LHCN-M2 (cell line): ENCODE measurements at regions not wholly inside any gene's neighbourhood (a gene's known extent, or its start where the extent isn't known, plus 50 kb on each side); places are given as distances from the start of the nearest gene placed in this dataset.

Experiments used
- DNase-seq: peaks from one replicate; pipeline ENCODE4 v3.0.0-alpha.2; 2012; ENCODE audit warnings: low read depth

GRCh38 chr15:47609693-47610092 lies 107.6 kb upstream of the SEMA6D start:
- DNase-seq, result no peak

DNA sequence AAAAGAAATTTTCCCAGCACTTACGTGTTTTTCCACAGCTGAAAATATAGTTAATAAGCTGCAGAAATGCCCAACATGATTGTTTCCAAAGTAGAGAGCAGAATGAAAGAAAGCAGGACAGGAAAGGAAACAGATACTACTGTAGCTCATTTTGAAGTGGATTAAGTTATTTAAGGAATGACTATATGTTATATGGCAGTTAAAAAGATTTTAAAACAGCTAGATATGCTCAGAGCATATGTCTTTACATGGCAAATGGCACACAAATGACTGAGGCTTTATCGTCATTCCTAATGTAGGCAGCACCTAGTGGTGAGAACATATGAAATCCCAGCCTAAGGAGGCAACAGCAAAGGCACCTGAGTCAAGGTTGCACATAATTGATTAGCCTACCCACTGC lies 106.6 kb upstream of the SEMA6D start:
- no peak for DNase-seq

GRCh38 chr15:47614360-47615011 lies 102.8 kb upstream of the SEMA6D start:
- no peak for DNase-seq

GRCh38 chr15:47616876-47617275 lies 100.4 kb upstream of the SEMA6D start:
- DNase-seq, result no peak

DNA sequence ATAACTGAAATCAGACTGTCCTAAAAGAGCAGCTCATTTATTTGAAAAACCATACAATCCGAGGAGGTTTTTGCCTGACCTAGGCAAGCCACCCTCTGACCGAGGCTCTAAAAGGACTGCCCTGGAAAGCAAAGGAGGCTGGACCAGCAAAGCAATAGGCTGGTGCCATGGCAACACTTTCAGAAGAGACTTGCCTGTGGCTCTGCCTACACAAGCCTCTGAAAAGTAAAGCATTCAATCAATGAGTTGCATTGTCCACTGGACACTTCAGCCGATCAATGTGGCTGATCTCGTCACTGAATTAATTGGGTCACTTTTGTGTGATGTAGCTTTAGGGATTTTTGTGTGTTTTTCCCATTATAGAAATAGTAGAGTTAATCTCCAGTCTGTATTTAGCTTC lies 99.1 kb upstream of the SEMA6D start:
- no peak for DNase-seq

DNA sequence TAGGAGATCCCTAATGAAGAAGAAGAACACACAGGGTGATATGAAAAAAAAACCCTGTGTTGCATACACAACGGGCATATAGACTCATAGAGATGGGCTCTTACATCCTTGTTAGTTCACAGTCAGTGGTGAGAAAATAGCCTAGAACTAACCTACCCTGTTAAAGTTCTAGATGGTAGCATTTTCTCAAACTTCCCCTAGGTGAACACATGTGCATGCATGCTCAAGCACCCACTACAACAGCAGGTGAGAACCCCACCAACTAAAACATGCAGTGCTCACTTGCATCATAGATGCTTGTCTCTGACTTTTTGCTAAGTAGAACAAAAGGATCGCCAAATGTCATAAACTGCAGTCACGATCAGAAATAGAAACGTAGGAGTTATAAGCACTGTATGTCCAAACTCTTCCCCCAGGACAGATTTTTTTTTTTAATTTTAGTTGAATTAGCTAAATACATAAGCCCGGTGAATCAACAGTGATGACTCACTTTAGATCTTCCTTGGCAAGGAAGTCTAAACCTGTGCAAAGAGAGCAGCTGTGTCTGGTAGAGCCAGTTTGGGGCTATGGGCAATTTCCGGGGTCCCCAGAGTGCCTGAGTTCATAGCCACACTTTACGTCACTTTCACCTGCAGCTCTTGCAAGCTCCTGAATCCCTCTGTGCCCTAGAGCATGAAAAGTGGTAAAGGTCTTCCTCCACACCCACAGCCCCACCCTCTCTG lies 96.2 kb upstream of the SEMA6D start:
- peak; percentile 0 for DNase-seq

DNA sequence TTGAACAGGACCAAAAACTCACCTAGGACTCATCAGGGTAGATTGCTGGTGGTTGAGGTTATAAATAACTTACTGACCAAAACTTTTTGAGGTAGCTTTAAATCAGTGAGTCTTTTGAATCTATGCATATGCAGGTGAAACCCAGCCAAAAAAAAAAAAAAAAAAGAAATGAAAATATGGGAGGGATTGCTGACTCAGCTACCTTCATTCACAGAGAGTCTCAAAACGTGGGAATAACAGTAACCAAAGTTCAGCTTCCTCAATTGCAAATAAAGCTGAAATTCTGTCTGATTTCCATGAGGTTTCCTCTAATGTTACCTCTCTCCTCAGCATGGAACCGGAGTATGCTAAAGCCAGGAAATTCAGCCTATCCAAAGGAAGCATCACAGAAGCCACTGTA lies 95.2 kb upstream of the SEMA6D start:
- DNase-seq, result no peak

DNA sequence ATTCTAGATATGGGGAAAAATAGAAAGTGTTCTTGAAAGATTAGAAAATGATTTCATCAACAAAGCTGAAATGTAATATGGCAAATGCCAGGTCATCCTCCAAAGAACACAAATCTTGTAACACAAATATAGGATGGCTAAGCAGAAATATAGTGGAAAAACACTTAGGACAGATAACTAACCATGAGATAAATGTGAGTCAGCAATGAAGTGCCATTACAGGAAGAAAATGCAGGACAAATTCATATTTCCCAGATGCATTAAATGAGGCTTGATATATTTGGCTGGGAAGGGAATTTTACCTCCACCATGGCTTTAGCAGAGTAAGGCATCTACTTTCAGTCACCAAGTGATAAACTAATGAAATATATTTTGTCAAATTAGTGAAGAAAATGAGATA lies 92.8 kb upstream of the SEMA6D start:
- no peak for DNase-seq

DNA sequence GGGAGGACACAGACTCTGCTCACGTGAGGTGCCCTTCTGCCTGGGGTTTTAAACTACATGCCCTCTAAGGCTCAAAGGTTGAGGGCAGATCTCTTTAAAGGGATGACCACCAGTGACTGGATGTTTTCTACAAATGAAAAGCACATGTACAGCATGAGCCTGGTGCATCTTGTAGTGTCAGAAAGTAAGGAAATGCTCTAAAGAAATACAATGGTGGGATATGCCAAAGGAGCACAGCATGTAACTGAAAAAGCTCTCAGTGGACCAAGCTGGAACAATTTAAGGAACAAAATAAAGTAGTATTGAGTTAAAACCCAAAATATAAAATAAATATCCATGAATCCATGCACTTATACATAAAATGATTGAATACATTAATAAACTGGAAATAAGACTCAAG lies 78.3 kb upstream of the SEMA6D start:
- no peak for DNase-seq

DNA sequence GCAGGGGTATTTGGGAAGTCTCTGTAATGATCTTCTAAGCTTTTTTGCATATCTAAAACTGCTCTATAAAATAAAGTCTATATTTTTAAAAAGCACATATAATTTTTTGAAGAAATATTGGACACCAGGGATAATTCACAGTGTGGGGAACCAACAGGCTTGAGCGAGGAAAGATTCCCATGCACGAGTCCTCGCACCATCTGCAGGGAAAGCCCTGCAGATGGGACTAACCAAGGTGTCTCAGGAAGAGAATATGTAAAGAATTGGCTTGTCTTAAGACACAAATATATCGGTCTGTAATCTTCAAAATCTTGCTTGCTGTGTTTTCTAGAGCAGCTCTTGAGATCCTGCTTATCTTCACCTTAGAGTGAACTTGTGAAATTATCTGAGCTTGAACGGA lies 77.2 kb upstream of the SEMA6D start:
- no peak for DNase-seq

- DNase-seq, result no peak
Measured at GRCh38 chr15:47640901-47641300, 76.4 kb upstream of the SEMA6D start.

DNA sequence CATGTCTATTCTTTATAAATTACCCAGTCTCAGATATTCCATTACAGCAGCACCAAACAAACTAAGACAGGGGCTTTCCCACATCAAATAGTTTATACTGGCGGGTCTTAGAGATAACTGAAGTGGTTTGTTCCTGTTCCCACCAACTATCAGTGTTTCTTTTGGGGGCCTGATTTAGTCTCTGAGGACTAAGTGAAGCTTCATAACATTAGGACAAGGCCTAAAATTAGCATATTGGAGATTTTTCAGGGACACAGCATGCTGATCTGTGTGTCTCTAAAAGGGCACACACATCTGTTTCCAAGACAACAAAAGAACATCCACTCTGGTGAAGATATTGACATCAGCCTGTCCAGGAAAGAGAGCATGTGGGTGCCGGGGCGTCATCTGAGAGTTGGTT lies 72.6 kb upstream of the SEMA6D start:
- no peak for DNase-seq

- no peak for DNase-seq
Measured at GRCh38 chr15:47650564-47650963, 66.7 kb upstream of the SEMA6D start.

DNA sequence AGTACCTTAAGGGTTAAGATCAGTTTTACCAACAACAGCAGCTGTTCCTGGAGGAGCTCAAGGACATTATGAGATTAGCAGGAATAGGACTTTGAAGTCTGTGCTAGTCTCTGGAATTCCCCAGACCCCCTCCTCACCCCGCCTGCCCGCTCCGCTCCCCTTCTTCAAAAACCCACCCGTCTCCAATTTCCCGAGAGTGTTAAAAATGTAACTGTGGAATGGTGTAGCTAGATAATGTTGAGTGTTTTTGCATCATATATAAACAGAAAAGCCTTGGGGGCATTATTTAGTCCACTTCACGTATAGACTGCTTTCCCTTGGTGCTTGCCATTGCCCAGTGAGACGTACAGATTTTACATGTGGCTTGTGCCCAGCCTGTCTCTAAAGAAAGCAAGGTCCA lies 65.0 kb upstream of the SEMA6D start:
- DNase-seq, result no peak

GRCh38 chr15:47652844-47653243 lies 64.5 kb upstream of the SEMA6D start:
- DNase-seq, result no peak

- no peak for DNase-seq
Measured at GRCh38 chr15:47661661-47662180, 55.6 kb upstream of the SEMA6D start.

GRCh38 chr15:47663101-47663500 lies 54.2 kb upstream of the SEMA6D start:
- no peak for DNase-seq
